NCI-H146 treated with DMSO at 0.1 percent for 48 hours (cell line): ENCODE measurements at regions not wholly inside any gene's neighbourhood (a gene's known extent, or its start where the extent isn't known, plus 50 kb on each side); places are given as distances from the start of the nearest gene placed in this dataset.
"Not testable (repeated sequence)": the region's sequence is repeated elsewhere in the genome, so short reads cannot be mapped to it uniquely, and the experiment has no call there.

Source experiments
- DNase-seq: peaks from one replicate; lab custom pipeline; 2025; ENCODE audit not compliant: unreplicated experiment; lab: John Stamatoyannopoulos, UW

GRCh38 chr5:62243046-62243445, 63.0 kb upstream of the KIF2A start:
- DNase-seq: not testable (repeated sequence)

DNA sequence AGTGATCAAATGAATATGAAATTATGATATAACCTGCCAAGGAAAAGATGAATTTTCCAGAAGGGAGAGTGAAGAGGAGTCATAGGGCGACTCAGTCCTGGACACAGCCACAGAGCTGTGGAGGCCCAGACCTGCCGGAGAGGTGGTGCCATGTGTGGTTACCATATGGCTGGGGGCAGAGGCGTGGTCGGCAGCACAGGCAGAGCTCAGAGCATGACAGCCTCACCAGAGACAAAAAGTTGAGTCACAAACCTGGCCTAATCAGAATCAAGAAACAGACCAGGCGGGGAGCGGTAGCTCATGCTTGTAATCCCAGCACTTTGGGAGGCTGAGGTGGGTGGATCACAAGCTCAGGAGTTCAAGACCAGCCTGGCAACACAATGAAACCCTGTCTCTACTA, 57.8 kb upstream of the KIF2A start:
- DNase-seq: not testable (repeated sequence)

- DNase-seq: not testable (repeated sequence)
These were observed 55.9 kb upstream of the KIF2A start for GRCh38 chr5:62250085-62250484.

GRCh38 chr5:62250919-62251318, 55.1 kb upstream of the KIF2A start:
- DNase-seq: not testable (repeated sequence)

- not testable (repeated sequence) for DNase-seq
These were observed 53.5 kb upstream of the KIF2A start for GRCh38 chr5:62252519-62252918.

GRCh38 chr5:62255551-62255950, 50.5 kb upstream of the KIF2A start:
- not testable (repeated sequence) for DNase-seq

DNA sequence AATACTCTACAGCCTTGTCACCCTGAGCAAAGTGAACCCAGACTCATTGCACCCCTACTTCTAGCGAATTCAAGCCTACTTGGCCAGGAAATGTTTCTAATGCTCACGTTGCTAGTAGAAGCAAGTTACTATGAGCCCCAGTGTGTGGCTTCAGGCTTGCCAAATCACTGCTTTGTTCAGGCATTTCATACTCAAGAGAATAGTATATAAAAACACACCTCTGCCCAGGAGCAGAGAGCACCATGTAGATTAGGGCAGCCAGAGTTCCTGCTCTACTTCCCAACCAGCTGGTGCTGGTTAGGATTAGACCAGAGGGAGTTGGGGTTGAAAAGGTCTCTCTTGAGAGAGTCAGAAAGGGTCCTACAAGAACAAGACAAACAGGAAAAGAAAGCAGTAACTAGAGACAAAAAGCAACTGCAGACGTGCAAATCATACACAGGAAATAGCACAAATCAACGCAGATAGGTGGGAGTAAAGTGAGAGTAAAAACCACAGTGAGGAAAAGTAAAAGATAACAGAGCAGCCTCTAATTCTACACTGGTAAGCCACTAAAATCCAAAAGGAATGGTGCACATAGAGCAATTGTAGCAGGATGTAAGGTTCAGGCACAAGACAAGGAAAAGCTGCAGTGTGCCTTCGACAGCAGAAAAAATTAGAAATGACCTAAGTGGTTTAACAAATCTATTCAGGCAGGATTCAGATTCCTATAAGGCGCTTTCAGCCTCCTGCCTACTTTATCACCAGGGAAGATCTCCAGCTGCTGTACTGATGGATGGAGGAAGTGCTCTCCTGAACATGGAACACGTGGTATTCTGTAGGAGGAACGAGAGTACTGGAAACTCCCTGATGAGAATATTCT, 49.6 kb upstream of the KIF2A start:
- DNase-seq: no peak
